ENCODE measurements at regions not wholly inside any gene's neighbourhood (a gene's known extent, or its start where the extent isn't known, plus 50 kb on each side); places are given as distances from the start of the nearest gene placed in this dataset.

GRCh38 chrX:122421434-122422121, 762.5 kb upstream of the GRIA3 start:
- ATAC-seq (replicated peaks in 6 of 8): no peak
- WGBS, 10 experiments: 36 to 83% (median 80%) methylated on average over 1 to 3 of the region's 5 CpGs; no CpG with 5 or more reads in 7 of the 10 experiments
- H3K4me1 ChIP-seq (replicated peaks in 1 of 2): no peaks in the 10 kb centered on the region
- in situ Hi-C loops (cut with MboI; ENCODE audit: low pct_unique_long_range_greater_than_20kb in 2 of 9, low sequenced_read_pairs in 9 of 9, unreplicated experiment in 9 of 9): no loop called here
- no peak overlapping the region for H3K4me3 ChIP-seq
- H3K27ac ChIP-seq: no peak overlapping the region

- WGBS, 10 experiments: 38 to 100% (median 51%) methylated on average over 1 to 2 of the region's 2 CpGs; no CpG with 5 or more reads in 6 of the 10 experiments
- H3K27ac ChIP-seq: no peak overlapping the region
- ATAC-seq (replicated peaks in 6 of 8): no peak
- no peak overlapping the region for H3K4me3 ChIP-seq
- in situ Hi-C loops (cut with MboI; ENCODE audit: low pct_unique_long_range_greater_than_20kb in 2 of 9, low sequenced_read_pairs in 9 of 9, unreplicated experiment in 9 of 9): no loop called here
- H3K4me1 ChIP-seq (replicated peaks in 1 of 2): no peaks in the 10 kb centered on the region
Observed at GRCh38 chrX:122422547-122422946, 761.5 kb upstream of the GRIA3 start.

GRCh38 chrX:122434942-122435341, 749.1 kb upstream of the GRIA3 start:
- H3K4me1 ChIP-seq (replicated peaks in 1 of 2): no peaks in the 10 kb centered on the region
- in situ Hi-C loops (cut with MboI; ENCODE audit: low pct_unique_long_range_greater_than_20kb in 2 of 9, low sequenced_read_pairs in 9 of 9, unreplicated experiment in 9 of 9): no loop called here
- no peak overlapping the region for H3K4me3 ChIP-seq
- no peak for ATAC-seq (replicated peaks in 6 of 8)
- 25 to 70% (median 37%) methylated on average over 2 of the region's 2 CpGs; no CpG with 5 or more reads in 7 of the 10 experiments for WGBS, 10 experiments
- no peak overlapping the region for H3K27ac ChIP-seq

- ATAC-seq (replicated peaks in 6 of 8): no peak
- H3K4me3 ChIP-seq: no peak overlapping the region
- no peaks in the 10 kb centered on the region for H3K4me1 ChIP-seq (replicated peaks in 1 of 2)
- in situ Hi-C loops (cut with MboI; ENCODE audit: low pct_unique_long_range_greater_than_20kb in 2 of 9, low sequenced_read_pairs in 9 of 9, unreplicated experiment in 9 of 9): no loop called here
- no peak overlapping the region for H3K27ac ChIP-seq
Observed at GRCh38 chrX:122439831-122440230, 744.2 kb upstream of the GRIA3 start.

GRCh38 chrX:122440832-122441231, 743.2 kb upstream of the GRIA3 start:
- in situ Hi-C loops (cut with MboI; ENCODE audit: low pct_unique_long_range_greater_than_20kb in 2 of 9, low sequenced_read_pairs in 9 of 9, unreplicated experiment in 9 of 9): no loop called here

GRCh38 chrX:122441451-122441850, 742.6 kb upstream of the GRIA3 start:
- in situ Hi-C loops (cut with MboI; ENCODE audit: low pct_unique_long_range_greater_than_20kb in 2 of 9, low sequenced_read_pairs in 9 of 9, unreplicated experiment in 9 of 9): no loop called here
- no peak overlapping the region for H3K4me3 ChIP-seq
- ATAC-seq (replicated peaks in 6 of 8): no peak
- H3K4me1 ChIP-seq (replicated peaks in 1 of 2): no peaks in the 10 kb centered on the region
- WGBS, 10 experiments: 20 to 86% methylated on average over 1 of the region's 1 CpG; no CpG with 5 or more reads in 8 of the 10 experiments
- no peak overlapping the region for H3K27ac ChIP-seq

More at GRCh38 chrX:122440832-122441231, 743.2 kb upstream of the GRIA3 start:
- H3K4me1 ChIP-seq (replicated peaks in 1 of 2): no peaks in the 10 kb centered on the region
- no peak for ATAC-seq (replicated peaks in 6 of 8)
- H3K27ac ChIP-seq: no peak overlapping the region
- no peak overlapping the region for H3K4me3 ChIP-seq

GRCh38 chrX:122445466-122445865, 738.6 kb upstream of the GRIA3 start:
- no peak for ATAC-seq (replicated peaks in 6 of 8)
- in situ Hi-C loops (cut with MboI; ENCODE audit: low pct_unique_long_range_greater_than_20kb in 2 of 9, low sequenced_read_pairs in 9 of 9, unreplicated experiment in 9 of 9): no loop called here

GRCh38 chrX:122464341-122464740, 719.7 kb upstream of the GRIA3 start:
- Histone ChIP-seq H3K4me3 (no peak overlapping the region), H3K27ac (no peak overlapping the region), H3K4me1 (replicated peaks in 1 of 2) (no peaks in the 10 kb centered on the region)
- WGBS, 10 experiments: 44 to 100% (median 73%) methylated on average over 1 to 3 of the region's 3 CpGs; no CpG with 5 or more reads in 2 of the 10 experiments
- in situ Hi-C loops (cut with MboI; ENCODE audit: low pct_unique_long_range_greater_than_20kb in 2 of 9, low sequenced_read_pairs in 9 of 9, unreplicated experiment in 9 of 9): no loop called here
- no peak for ATAC-seq (replicated peaks in 6 of 8)

More at GRCh38 chrX:122445466-122445865, 738.6 kb upstream of the GRIA3 start:
- no peak overlapping the region for H3K27ac ChIP-seq
- no peaks in the 10 kb centered on the region for H3K4me1 ChIP-seq (replicated peaks in 1 of 2)
- no peak overlapping the region for H3K4me3 ChIP-seq

GRCh38 chrX:122475306-122475705, 708.8 kb upstream of the GRIA3 start:
- in situ Hi-C loops (cut with MboI; ENCODE audit: low pct_unique_long_range_greater_than_20kb in 2 of 9, low sequenced_read_pairs in 9 of 9, unreplicated experiment in 9 of 9): no loop called here
- no peak for ATAC-seq (replicated peaks in 6 of 8)
- H3K4me3 ChIP-seq: no peak overlapping the region
- no peak overlapping the region for H3K27ac ChIP-seq
- no peaks in the 10 kb centered on the region for H3K4me1 ChIP-seq (replicated peaks in 1 of 2)

- H3K27ac ChIP-seq: no peak overlapping the region
- ATAC-seq (replicated peaks in 6 of 8): no peak
- no peak overlapping the region for H3K4me3 ChIP-seq
- in situ Hi-C loops (cut with MboI; ENCODE audit: low pct_unique_long_range_greater_than_20kb in 2 of 9, low sequenced_read_pairs in 9 of 9, unreplicated experiment in 9 of 9): no loop called here
- no peaks in the 10 kb centered on the region for H3K4me1 ChIP-seq (replicated peaks in 1 of 2)
- WGBS, 10 experiments: 0 to 69% (median 40%) methylated on average over 1 to 2 of the region's 2 CpGs; no CpG with 5 or more reads in 4 of the 10 experiments
Observed at GRCh38 chrX:122500556-122500955, 683.5 kb upstream of the GRIA3 start.

- in situ Hi-C loops (cut with MboI; ENCODE audit: low pct_unique_long_range_greater_than_20kb in 2 of 9, low sequenced_read_pairs in 9 of 9, unreplicated experiment in 9 of 9): no loop called here
- H3K4me3 ChIP-seq: no peak overlapping the region
- ATAC-seq (replicated peaks in 6 of 8): no peak
- H3K27ac ChIP-seq: no peak overlapping the region
- H3K4me1 ChIP-seq (replicated peaks in 1 of 2): no peaks in the 10 kb centered on the region
- WGBS, 10 experiments: 0% methylated on average over 1 of the region's 3 CpGs; no CpG with 5 or more reads in 8 of the 10 experiments
Observed at GRCh38 chrX:122501652-122502051, 682.4 kb upstream of the GRIA3 start.

GRCh38 chrX:122504026-122504425, 680.1 kb upstream of the GRIA3 start:
- in situ Hi-C loops (cut with MboI; ENCODE audit: low pct_unique_long_range_greater_than_20kb in 2 of 9, low sequenced_read_pairs in 9 of 9, unreplicated experiment in 9 of 9): no loop called here
- H3K4me1 ChIP-seq (replicated peaks in 1 of 2): no peaks in the 10 kb centered on the region
- 0 to 100% (median 49%) methylated on average over 1 to 3 of the region's 3 CpGs; no CpG with 5 or more reads in 4 of the 10 experiments for WGBS, 10 experiments
- H3K27ac ChIP-seq: no peak overlapping the region
- ATAC-seq (replicated peaks in 6 of 8): no peak
- H3K4me3 ChIP-seq: no peak overlapping the region

GRCh38 chrX:122512561-122513072, 671.5 kb upstream of the GRIA3 start:
- Histone ChIP-seq H3K27ac (no peak overlapping the region), H3K4me1 (replicated peaks in 1 of 2) (no peaks in the 10 kb centered on the region), H3K4me3 (no peak overlapping the region)
- WGBS, 10 experiments: 0 to 93% (median 20%) methylated on average over 1 to 3 of the region's 3 CpGs; no CpG with 5 or more reads in 5 of the 10 experiments
- ATAC-seq (replicated peaks in 6 of 8): no peak
- in situ Hi-C loops (cut with MboI; ENCODE audit: low pct_unique_long_range_greater_than_20kb in 2 of 9, low sequenced_read_pairs in 9 of 9, unreplicated experiment in 9 of 9): no loop called here

GRCh38 chrX:122517786-122518185, 666.3 kb upstream of the GRIA3 start:
- H3K4me1 ChIP-seq (replicated peaks in 1 of 2): no peaks in the 10 kb centered on the region
- in situ Hi-C loops (cut with MboI; ENCODE audit: low pct_unique_long_range_greater_than_20kb in 2 of 9, low sequenced_read_pairs in 9 of 9, unreplicated experiment in 9 of 9): no loop called here
- no peak overlapping the region for H3K27ac ChIP-seq
- no peak overlapping the region for H3K4me3 ChIP-seq
- ATAC-seq (replicated peaks in 6 of 8): no peak
